ENCODE measurements at regions not wholly inside any gene's neighbourhood (a gene's known extent, or its start where the extent isn't known, plus 50 kb on each side); places are given as distances from the start of the nearest gene placed in this dataset.

- Histone ChIP-seq H3K27me3 (replicated peaks in 2 of 5; ENCODE audit: control insufficient read depth in 4 of 5, insufficient read depth in 5 of 5, low read length in 4 of 5) (no peaks in the 10 kb centered on the region), H3K9me3 (ENCODE audit: control extremely low read depth in 1 of 5, control insufficient read depth in 4 of 5, insufficient read depth in 2 of 5, low read depth in 1 of 5, low read length in 4 of 5) (peaks cover 0 to 4% (median 0%) of the 10 kb centered on the region in 5 experiments), H3K4me1 (ENCODE audit: control extremely low read depth in 1 of 4, control insufficient read depth in 4 of 4, insufficient read depth in 4 of 4, low read length in 3 of 4) (no peaks in the 10 kb centered on the region), H3K4me3 (ENCODE audit: control insufficient read depth in 1 of 7, extremely low read depth in 1 of 7, insufficient read depth in 4 of 7, low read depth in 2 of 7, low read length in 6 of 7) (no peak overlapping the region), H3K27ac (ENCODE audit: insufficient read depth in 1 of 2, low read depth in 1 of 2, low read length in 2 of 2, poor library complexity in 1 of 2, severe bottlenecking in 2 of 2) (no peak overlapping the region), H3K36me3 (ENCODE audit: control insufficient read depth in 4 of 4, insufficient read depth in 4 of 4, low read length in 3 of 4) (no peaks in the 10 kb centered on the region)
- no CpG with 5 or more reads among the region's 1 CpG for WGBS (ENCODE audit: insufficient coverage)
- no peak for DNase-seq
- POLR2A ChIA-PET: no interaction called here
- CTCF ChIA-PET: no interaction called here
Measured at GRCh38 chr9:561427-561826, 280.1 kb upstream of the DMRT1 start.

DNA sequence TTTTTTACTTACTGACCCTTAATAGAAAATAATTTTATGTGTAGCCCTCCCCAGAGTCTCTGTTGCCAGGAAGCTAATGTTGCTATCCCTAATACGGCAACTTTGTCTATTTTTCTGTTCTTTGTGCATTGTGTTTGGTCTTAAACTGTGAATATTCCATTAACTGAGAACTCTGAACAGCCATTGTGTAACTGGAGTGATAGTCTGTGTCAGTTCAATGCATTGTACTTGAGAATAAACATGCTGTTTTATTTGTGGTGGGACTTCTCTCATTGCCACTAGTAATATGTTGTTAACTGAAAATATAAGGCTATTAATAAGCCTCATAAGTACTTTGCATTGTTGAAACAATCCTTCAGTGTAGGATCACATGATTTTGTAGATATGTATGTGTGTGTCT is 278.3 kb upstream of the DMRT1 start:
- POLR2A ChIA-PET: no interaction called here

DNA sequence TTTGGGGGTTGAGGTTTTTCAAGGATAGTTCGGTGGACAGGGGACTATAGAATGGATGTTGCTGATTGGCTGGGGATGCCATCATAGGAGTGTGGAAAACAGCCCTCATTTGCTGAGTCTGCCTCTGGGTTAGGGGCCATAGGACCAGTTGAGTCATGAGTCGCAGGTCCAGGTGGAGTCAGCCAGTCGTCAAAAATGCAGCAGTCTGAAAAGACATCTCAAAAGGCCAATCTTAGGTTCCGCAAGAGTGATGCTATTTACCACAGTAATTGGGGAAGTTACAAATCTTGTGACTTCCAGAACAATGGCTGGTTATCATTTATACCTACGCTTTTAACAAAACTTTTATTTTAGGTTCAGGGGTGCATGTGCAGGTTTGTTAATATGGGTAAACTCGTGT is 276.0 kb upstream of the DMRT1 start:
- H3K27ac ChIP-seq (ENCODE audit: insufficient read depth in 1 of 2, low read depth in 1 of 2, low read length in 2 of 2, poor library complexity in 1 of 2, severe bottlenecking in 2 of 2): no peak overlapping the region
- peaks cover 0 to 4% (median 0%) of the 10 kb centered on the region in 5 experiments for H3K9me3 ChIP-seq (ENCODE audit: control extremely low read depth in 1 of 5, control insufficient read depth in 4 of 5, insufficient read depth in 2 of 5, low read depth in 1 of 5, low read length in 4 of 5)
- no CpG with 5 or more reads among the region's 6 CpGs for WGBS (ENCODE audit: insufficient coverage)
- no peaks in the 10 kb centered on the region for H3K36me3 ChIP-seq (ENCODE audit: control insufficient read depth in 4 of 4, insufficient read depth in 4 of 4, low read length in 3 of 4)
- H3K4me1 ChIP-seq (ENCODE audit: control extremely low read depth in 1 of 4, control insufficient read depth in 4 of 4, insufficient read depth in 4 of 4, low read length in 3 of 4): no peaks in the 10 kb centered on the region
- POLR2A ChIA-PET: no interaction called here
- no peak overlapping the region for H3K4me3 ChIP-seq (ENCODE audit: control insufficient read depth in 1 of 7, extremely low read depth in 1 of 7, insufficient read depth in 4 of 7, low read depth in 2 of 7, low read length in 6 of 7)
- DNase-seq: peak in 1 of 3 donors; percentile 6
- CTCF ChIA-PET: no interaction called here
- no peaks in the 10 kb centered on the region for H3K27me3 ChIP-seq (replicated peaks in 2 of 5; ENCODE audit: control insufficient read depth in 4 of 5, insufficient read depth in 5 of 5, low read length in 4 of 5)

More for the DNA sequence above, 278.3 kb upstream of the DMRT1 start:
- DNase-seq: no peak
- WGBS (ENCODE audit: insufficient coverage): no CpG with 5 or more reads among the region's 1 CpG
- no peaks in the 10 kb centered on the region for H3K27me3 ChIP-seq (replicated peaks in 2 of 5; ENCODE audit: control insufficient read depth in 4 of 5, insufficient read depth in 5 of 5, low read length in 4 of 5)
- CTCF ChIA-PET: no interaction called here
- H3K4me1 ChIP-seq (ENCODE audit: control extremely low read depth in 1 of 4, control insufficient read depth in 4 of 4, insufficient read depth in 4 of 4, low read length in 3 of 4): no peaks in the 10 kb centered on the region
- peaks cover 0 to 4% (median 0%) of the 10 kb centered on the region in 5 experiments for H3K9me3 ChIP-seq (ENCODE audit: control extremely low read depth in 1 of 5, control insufficient read depth in 4 of 5, insufficient read depth in 2 of 5, low read depth in 1 of 5, low read length in 4 of 5)
- no peak overlapping the region for H3K4me3 ChIP-seq (ENCODE audit: control insufficient read depth in 1 of 7, extremely low read depth in 1 of 7, insufficient read depth in 4 of 7, low read depth in 2 of 7, low read length in 6 of 7)
- no peaks in the 10 kb centered on the region for H3K36me3 ChIP-seq (ENCODE audit: control insufficient read depth in 4 of 4, insufficient read depth in 4 of 4, low read length in 3 of 4)
- no peak overlapping the region for H3K27ac ChIP-seq (ENCODE audit: insufficient read depth in 1 of 2, low read depth in 1 of 2, low read length in 2 of 2, poor library complexity in 1 of 2, severe bottlenecking in 2 of 2)

DNA sequence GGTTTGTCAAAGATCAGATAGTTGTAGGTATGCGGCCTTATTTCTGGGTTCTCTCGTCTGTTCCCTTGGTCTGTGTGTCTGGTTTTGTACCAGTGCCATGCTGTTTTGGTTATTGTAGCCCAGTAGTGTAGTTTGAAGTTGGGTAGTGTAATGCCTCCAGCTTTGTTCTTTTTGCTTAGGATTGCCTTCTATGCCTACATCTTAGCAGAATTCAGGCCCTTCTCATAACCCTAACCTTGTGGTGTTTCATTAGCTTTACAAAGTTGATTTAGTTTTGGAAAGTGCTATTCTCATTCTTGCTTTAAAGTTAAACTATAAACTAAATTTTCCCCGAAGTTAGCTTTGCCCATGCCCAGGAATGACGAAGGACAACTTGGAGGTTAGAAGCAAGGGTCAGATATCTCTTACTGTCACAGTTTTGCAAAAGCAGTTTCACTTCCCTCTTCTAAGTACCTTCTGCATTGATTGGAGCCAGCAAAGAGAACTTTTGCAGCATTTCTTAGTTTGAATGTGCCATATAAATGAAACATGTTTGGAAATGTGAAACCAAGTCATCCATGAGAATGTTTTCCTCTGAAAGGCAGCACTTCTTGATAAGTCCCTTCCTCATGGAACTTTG is 274.3 kb upstream of the DMRT1 start:
- H3K9me3 ChIP-seq (ENCODE audit: control extremely low read depth in 1 of 5, control insufficient read depth in 4 of 5, insufficient read depth in 2 of 5, low read depth in 1 of 5, low read length in 4 of 5): peaks cover 0 to 4% (median 0%) of the 10 kb centered on the region in 5 experiments
- POLR2A ChIA-PET: no interaction called here
- H3K4me3 ChIP-seq (ENCODE audit: control insufficient read depth in 1 of 7, extremely low read depth in 1 of 7, insufficient read depth in 4 of 7, low read depth in 2 of 7, low read length in 6 of 7): no peak overlapping the region
- H3K4me1 ChIP-seq (ENCODE audit: control extremely low read depth in 1 of 4, control insufficient read depth in 4 of 4, insufficient read depth in 4 of 4, low read length in 3 of 4): no peaks in the 10 kb centered on the region
- 95% methylated on average over 3 of the region's 4 CpGs for WGBS (ENCODE audit: insufficient coverage)
- CTCF ChIA-PET: no interaction called here
- H3K36me3 ChIP-seq (ENCODE audit: control insufficient read depth in 4 of 4, insufficient read depth in 4 of 4, low read length in 3 of 4): no peaks in the 10 kb centered on the region
- DNase-seq: no peak
- H3K27me3 ChIP-seq (replicated peaks in 2 of 5; ENCODE audit: control insufficient read depth in 4 of 5, insufficient read depth in 5 of 5, low read length in 4 of 5): no peaks in the 10 kb centered on the region
- H3K27ac ChIP-seq (ENCODE audit: insufficient read depth in 1 of 2, low read depth in 1 of 2, low read length in 2 of 2, poor library complexity in 1 of 2, severe bottlenecking in 2 of 2): no peak overlapping the region

- Histone ChIP-seq H3K4me3 (ENCODE audit: control insufficient read depth in 1 of 7, extremely low read depth in 1 of 7, insufficient read depth in 4 of 7, low read depth in 2 of 7, low read length in 6 of 7) (no peak overlapping the region), H3K4me1 (ENCODE audit: control extremely low read depth in 1 of 4, control insufficient read depth in 4 of 4, insufficient read depth in 4 of 4, low read length in 3 of 4) (no peaks in the 10 kb centered on the region), H3K27me3 (replicated peaks in 2 of 5; ENCODE audit: control insufficient read depth in 4 of 5, insufficient read depth in 5 of 5, low read length in 4 of 5) (no peaks in the 10 kb centered on the region), H3K36me3 (ENCODE audit: control insufficient read depth in 4 of 4, insufficient read depth in 4 of 4, low read length in 3 of 4) (no peaks in the 10 kb centered on the region), H3K9me3 (ENCODE audit: control extremely low read depth in 1 of 5, control insufficient read depth in 4 of 5, insufficient read depth in 2 of 5, low read depth in 1 of 5, low read length in 4 of 5) (peaks cover 0 to 4% (median 0%) of the 10 kb centered on the region in 5 experiments), H3K27ac (ENCODE audit: insufficient read depth in 1 of 2, low read depth in 1 of 2, low read length in 2 of 2, poor library complexity in 1 of 2, severe bottlenecking in 2 of 2) (no peak overlapping the region)
- POLR2A ChIA-PET: no interaction called here
- no peak for DNase-seq
- CTCF ChIA-PET: no interaction called here
- WGBS (ENCODE audit: insufficient coverage): 93% methylated on average over 2 of the region's 3 CpGs
Measured at GRCh38 chr9:567747-568305, 273.7 kb upstream of the DMRT1 start.

GRCh38 chr9:569296-569695 is 272.2 kb upstream of the DMRT1 start:
- Histone ChIP-seq H3K4me3 (ENCODE audit: control insufficient read depth in 1 of 7, extremely low read depth in 1 of 7, insufficient read depth in 4 of 7, low read depth in 2 of 7, low read length in 6 of 7) (no peak overlapping the region), H3K27ac (ENCODE audit: insufficient read depth in 1 of 2, low read depth in 1 of 2, low read length in 2 of 2, poor library complexity in 1 of 2, severe bottlenecking in 2 of 2) (no peak overlapping the region), H3K36me3 (ENCODE audit: control insufficient read depth in 4 of 4, insufficient read depth in 4 of 4, low read length in 3 of 4) (no peaks in the 10 kb centered on the region), H3K9me3 (ENCODE audit: control extremely low read depth in 1 of 5, control insufficient read depth in 4 of 5, insufficient read depth in 2 of 5, low read depth in 1 of 5, low read length in 4 of 5) (peaks cover 0 to 4% (median 0%) of the 10 kb centered on the region in 5 experiments), H3K27me3 (replicated peaks in 2 of 5; ENCODE audit: control insufficient read depth in 4 of 5, insufficient read depth in 5 of 5, low read length in 4 of 5) (no peaks in the 10 kb centered on the region), H3K4me1 (ENCODE audit: control extremely low read depth in 1 of 4, control insufficient read depth in 4 of 4, insufficient read depth in 4 of 4, low read length in 3 of 4) (no peaks in the 10 kb centered on the region)
- no peak for DNase-seq
- no CpG with 5 or more reads among the region's 3 CpGs for WGBS (ENCODE audit: insufficient coverage)
- POLR2A ChIA-PET: no interaction called here
- CTCF ChIA-PET: no interaction called here

- no peak overlapping the region for H3K4me3 ChIP-seq (ENCODE audit: control insufficient read depth in 1 of 7, extremely low read depth in 1 of 7, insufficient read depth in 4 of 7, low read depth in 2 of 7, low read length in 6 of 7)
- H3K9me3 ChIP-seq (ENCODE audit: control extremely low read depth in 1 of 5, control insufficient read depth in 4 of 5, insufficient read depth in 2 of 5, low read depth in 1 of 5, low read length in 4 of 5): peaks cover 0 to 4% (median 0%) of the 10 kb centered on the region in 5 experiments
- 100% methylated on average over 5 of the region's 5 CpGs for WGBS (ENCODE audit: insufficient coverage)
- ChIA-PET POLR2A (no interaction called here), CTCF (no interaction called here)
- no peak overlapping the region for H3K27ac ChIP-seq (ENCODE audit: insufficient read depth in 1 of 2, low read depth in 1 of 2, low read length in 2 of 2, poor library complexity in 1 of 2, severe bottlenecking in 2 of 2)
- DNase-seq: no peak
- no peaks in the 10 kb centered on the region for H3K4me1 ChIP-seq (ENCODE audit: control extremely low read depth in 1 of 4, control insufficient read depth in 4 of 4, insufficient read depth in 4 of 4, low read length in 3 of 4)
- no peaks in the 10 kb centered on the region for H3K27me3 ChIP-seq (replicated peaks in 2 of 5; ENCODE audit: control insufficient read depth in 4 of 5, insufficient read depth in 5 of 5, low read length in 4 of 5)
- H3K36me3 ChIP-seq (ENCODE audit: control insufficient read depth in 4 of 4, insufficient read depth in 4 of 4, low read length in 3 of 4): no peaks in the 10 kb centered on the region
Measured at GRCh38 chr9:570187-570586, 271.3 kb upstream of the DMRT1 start.

Data from common myeloid progenitor, CD34-positive (primary cell).